B cell (primary cell): ENCODE measurements at regions not wholly inside any gene's neighbourhood (a gene's known extent, or its start where the extent isn't known, plus 50 kb on each side); places are given as distances from the start of the nearest gene placed in this dataset.

Experiments used
- EZH2 ChIP-seq: IDR thresholded peaks from 2 replicates; pipeline ENCODE4 v1.6.1; 2012; ENCODE audit warnings: borderline replicate concordance, low read depth, mild to moderate bottlenecking, moderate library complexity, low read length; ENCODE audit not compliant: insufficient read depth, poor library complexity, severe bottlenecking
- TF ChIP-seq, protein P1 (sequence below): fragments of 200-600 bp; IDR thresholded peaks from one replicate; pipeline ENCODE4 v1.8.0; 2022; ENCODE audit warnings: antibody characterized with exemption, mild to moderate bottlenecking

DNA sequence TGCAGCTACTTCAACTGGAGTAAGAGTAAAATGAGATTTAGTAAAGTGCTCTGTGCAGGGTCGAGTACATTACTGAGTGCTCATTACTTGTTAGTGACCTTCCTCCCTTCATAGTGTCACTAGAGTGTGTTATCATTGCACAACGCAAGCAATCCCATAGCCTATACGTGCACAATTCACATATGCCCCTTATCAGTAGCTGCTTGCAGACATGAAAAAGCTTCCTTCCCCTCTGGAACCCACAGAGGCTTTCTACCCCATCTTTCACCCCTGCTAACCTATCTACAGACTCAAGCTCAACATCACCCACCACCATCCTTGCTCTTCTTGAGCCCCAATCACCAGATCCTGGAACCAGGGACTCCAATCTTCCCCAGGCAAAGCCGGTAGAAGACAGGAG lies 59.3 kb downstream of the C7orf25 start:
- TF ChIP-seq, protein P1, sequence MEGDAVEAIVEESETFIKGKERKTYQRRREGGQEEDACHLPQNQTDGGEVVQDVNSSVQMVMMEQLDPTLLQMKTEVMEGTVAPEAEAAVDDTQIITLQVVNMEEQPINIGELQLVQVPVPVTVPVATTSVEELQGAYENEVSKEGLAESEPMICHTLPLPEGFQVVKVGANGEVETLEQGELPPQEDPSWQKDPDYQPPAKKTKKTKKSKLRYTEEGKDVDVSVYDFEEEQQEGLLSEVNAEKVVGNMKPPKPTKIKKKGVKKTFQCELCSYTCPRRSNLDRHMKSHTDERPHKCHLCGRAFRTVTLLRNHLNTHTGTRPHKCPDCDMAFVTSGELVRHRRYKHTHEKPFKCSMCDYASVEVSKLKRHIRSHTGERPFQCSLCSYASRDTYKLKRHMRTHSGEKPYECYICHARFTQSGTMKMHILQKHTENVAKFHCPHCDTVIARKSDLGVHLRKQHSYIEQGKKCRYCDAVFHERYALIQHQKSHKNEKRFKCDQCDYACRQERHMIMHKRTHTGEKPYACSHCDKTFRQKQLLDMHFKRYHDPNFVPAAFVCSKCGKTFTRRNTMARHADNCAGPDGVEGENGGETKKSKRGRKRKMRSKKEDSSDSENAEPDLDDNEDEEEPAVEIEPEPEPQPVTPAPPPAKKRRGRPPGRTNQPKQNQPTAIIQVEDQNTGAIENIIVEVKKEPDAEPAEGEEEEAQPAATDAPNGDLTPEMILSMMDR, result no peak
- TF ChIP-seq EZH2, result no peak
